HepG2 (cell line): ENCODE measurements at regions not wholly inside any gene's neighbourhood (a gene's known extent, or its start where the extent isn't known, plus 50 kb on each side); places are given as distances from the start of the nearest gene placed in this dataset.

Source experiments
- ATAC-seq: fragments of 200-7000 bp; cut with Tn5 transposase; 3 replicates; pipeline ENCODE4 v1.9.1; 2020; ENCODE audit warnings: mild to moderate bottlenecking, moderate library complexity
- BruUV-seq: library from RNA; stranded (reverse); fragments of 400-500 nt; replicated peaks from 2 replicates; lab custom pipeline; 2021; lab: Mats Ljungman, UMichigan
- CTCF ChIA-PET: fragments of 300-600 bp; formaldehyde crosslinking; extraction: SDS; loops from one replicate; lab custom pipeline; 2021; ENCODE audit warnings: low total read pairs, inconsistent platforms, low intra/inter-chr PET ratio; lab: Yijun Ruan, JAX
- POLR2A ChIA-PET: fragments of 350-600 bp; sonication (Branson Sonifier 250); formaldehyde crosslinking; loops from one replicate; lab custom pipeline; 2020; ENCODE audit warnings: antibody characterized with exemption, inconsistent platforms; lab: Yijun Ruan, JAX
- DNase-seq: peaks from one replicate; pipeline ENCODE4 v3.0.0-alpha.2; 2015; ENCODE audit warnings: low spot score
- FAIRE-seq: peaks from 3 replicates; lab custom pipeline; 2011; peaks lifted over from hg19 to GRCh38; lab: Jason Lieb, UNC
- H2AFZ ChIP-seq: one replicate; pipeline ENCODE4 v1.6.1; 2011; ENCODE audit warnings: low read length, inconsistent platforms
- H3K27ac ChIP-seq: fragments of 300-600 bp; 3 replicates; pipeline ENCODE4 v1.8.0; 2011; ENCODE audit warnings: mixed run types, mild to moderate bottlenecking, mixed read lengths, low read length, inconsistent platforms; ENCODE audit not compliant: insufficient read depth; ENCODE audit errors: extremely low read length
- H3K27me3 ChIP-seq, 2 experiments: fragments of 200-600 bp in 1 of 2; 2 replicates in 1 of 2; 3 replicates in 1 of 2; pipeline versions ENCODE4 v1.6.0 to v1.8.0; 2011; ENCODE audit warnings: low read length in 2 of 2, mild to moderate bottlenecking in 2 of 2, moderate library complexity in 2 of 2, inconsistent platforms in 1 of 2; ENCODE audit not compliant: insufficient read depth in 2 of 2, control insufficient read depth in 1 of 2
- H3K36me3 ChIP-seq, 2 experiments: fragments of 200-600 bp in 1 of 2; replicated peaks in 1 of 2; 2 replicates in 1 of 2; 3 replicates in 1 of 2; pipeline versions ENCODE4 v1.5.1 to v1.8.0; 2011; ENCODE audit warnings: low read length in 2 of 2, inconsistent platforms in 1 of 2; ENCODE audit not compliant: insufficient read depth in 2 of 2, control insufficient read depth in 1 of 2
- H3K4me1 ChIP-seq: 2 replicates; pipeline ENCODE4 v1.5.1; 2012; ENCODE audit warnings: low read length, inconsistent platforms; ENCODE audit not compliant: insufficient read depth
- H3K4me2 ChIP-seq: 2 replicates; pipeline ENCODE4 v1.6.0; 2011; ENCODE audit warnings: low read depth, low read length, inconsistent platforms
- H3K4me3 ChIP-seq, 3 experiments: fragments of 200-600 bp in 1 of 3; sonication (generic), shearing (Covaris generic) in 1 of 3; replicated peaks in 1 of 3; 2 replicates each; pipeline ENCODE4 v1.5.1; 2011 to 2016; ENCODE audit warnings: low read length in 3 of 3, inconsistent platforms in 2 of 3, low read depth in 2 of 3, mild to moderate bottlenecking in 2 of 3, control low read depth in 1 of 3, mixed read lengths in 1 of 3; ENCODE audit not compliant: insufficient read depth in 1 of 3
- H3K79me2 ChIP-seq: one replicate; pipeline ENCODE4 v1.6.1; 2011; ENCODE audit warnings: low read length, inconsistent platforms; ENCODE audit not compliant: insufficient read depth
- H3K9ac ChIP-seq: 2 replicates; pipeline ENCODE4 v1.6.0; 2011; ENCODE audit warnings: mild to moderate bottlenecking, low read depth, low read length, inconsistent platforms; ENCODE audit not compliant: insufficient read depth
- H3K9me3 ChIP-seq: 2 replicates; pipeline ENCODE4 v1.5.1; 2012; ENCODE audit warnings: mild to moderate bottlenecking, low read length
- H4K20me1 ChIP-seq: 2 replicates; pipeline ENCODE4 v1.6.0; 2011; ENCODE audit warnings: inconsistent platforms, mild to moderate bottlenecking, low read length, moderate library complexity; ENCODE audit not compliant: insufficient read depth
- EED ChIP-seq: sonication (generic); formaldehyde crosslinking; IDR thresholded peaks from 2 replicates; pipeline ENCODE4 v1.5.0; 2020; ENCODE audit warnings: mild to moderate bottlenecking, missing genetic modification reagents
- GPBP1L1 ChIP-seq: sonication (generic); formaldehyde crosslinking; IDR thresholded peaks from 2 replicates; pipeline ENCODE4 v1.5.0; 2020; ENCODE audit warnings: mild to moderate bottlenecking, missing genetic modification reagents
- MIXL1 ChIP-seq: IDR thresholded peaks from 2 replicates; pipeline ENCODE4 v1.6.1; 2016
- RELA ChIP-seq: sonication (generic); formaldehyde crosslinking; IDR thresholded peaks from 2 replicates; pipeline ENCODE4 v1.4.0; 2020; ENCODE audit warnings: missing genetic modification reagents
- WIZ ChIP-seq: sonication (generic); formaldehyde crosslinking; IDR thresholded peaks from 2 replicates; pipeline ENCODE4 v1.5.1; 2020; ENCODE audit warnings: mild to moderate bottlenecking, missing genetic modification reagents
- ZFYVE20 ChIP-seq: sonication (generic); formaldehyde crosslinking; IDR thresholded peaks from 2 replicates; pipeline ENCODE4 v1.8.0; 2023; ENCODE audit warnings: low read depth, mild to moderate bottlenecking, moderate library complexity, missing genetic modification reagents, borderline replicate concordance
- ZNF230 ChIP-seq: sonication (generic); formaldehyde crosslinking; IDR thresholded peaks from 2 replicates; pipeline ENCODE4 v1.4.0; 2020; ENCODE audit warnings: mild to moderate bottlenecking, missing genetic modification reagents
- ZNF580 ChIP-seq: IDR thresholded peaks from 2 replicates; pipeline ENCODE4 v1.6.1; 2016; ENCODE audit warnings: low read depth, borderline replicate concordance
- ZNF790 ChIP-seq: sonication (generic); formaldehyde crosslinking; IDR thresholded peaks from 2 replicates; pipeline ENCODE4 v1.8.0; 2022; ENCODE audit warnings: missing genetic modification reagents, mild to moderate bottlenecking, borderline replicate concordance
- ZSCAN12 ChIP-seq: sonication (generic); formaldehyde crosslinking; IDR thresholded peaks from 2 replicates; pipeline ENCODE4 v1.9.0; 2021; ENCODE audit warnings: mild to moderate bottlenecking, missing genetic modification reagents
- WGBS: methylation state at CpG from one replicate; pipeline ENCODE4 v1.1.6; 2017; ENCODE audit warnings: low lambda C conversion rate; 5-methylcytosine and 5-hydroxymethylcytosine counted together
- in situ Hi-C: cut with HindIII; loops from 2 replicates; pipeline ENCODE4 v1.10.0; 2017; ENCODE audit warnings: low pct_unique_long_range_greater_than_20kb; ENCODE audit not compliant: extremely low pct_ligation_motif_present
- intact Hi-C: fragments of 100-400 bp; cut with micrococcal nuclease; formaldehyde crosslinking; loops from one replicate; pipeline ENCODE4 v1.10.0; 2022; ENCODE audit not compliant: unreplicated experiment
- TF ChIP-seq, protein P1 (sequence below): sonication (generic); formaldehyde crosslinking; IDR thresholded peaks from 2 replicates; pipeline ENCODE4 v1.5.1; 2020; ENCODE audit warnings: missing genetic modification reagents, mild to moderate bottlenecking, borderline replicate concordance
- TF ChIP-seq, protein P2 (sequence below): sonication (generic); formaldehyde crosslinking; IDR thresholded peaks from 2 replicates; pipeline ENCODE4 v1.8.0; 2022; ENCODE audit warnings: mild to moderate bottlenecking, missing genetic modification reagents, moderate library complexity

DNA sequence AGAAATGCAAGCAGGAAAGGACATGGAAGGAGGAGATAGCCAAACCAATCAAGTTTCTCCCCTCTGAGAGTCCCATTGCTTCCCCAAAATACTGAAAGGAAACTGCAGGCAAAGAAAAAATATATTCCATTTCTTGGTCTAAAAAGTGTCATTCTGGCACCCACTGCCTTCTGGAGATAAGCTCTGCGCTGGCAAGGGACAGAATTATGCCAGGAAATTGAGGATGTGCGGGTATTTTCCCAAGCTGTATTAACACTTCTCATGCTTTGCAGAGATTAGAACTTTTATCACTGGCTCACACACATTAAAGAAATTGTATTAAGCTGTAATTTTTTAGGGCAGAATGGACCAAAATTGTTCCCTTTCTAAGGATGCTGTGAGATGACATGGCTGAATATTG, 381.2 kb upstream of the DUSP10 start:
- Histone ChIP-seq H3K27me3 (no peaks in the 10 kb centered on the region), H2AFZ (no peak overlapping the region), H3K36me3 (no peaks in the 10 kb centered on the region), H3K9ac (no peak overlapping the region), H4K20me1 (no peaks in the 10 kb centered on the region), H3K4me2 (no peak overlapping the region), H3K9me3 (no peaks in the 10 kb centered on the region), H3K4me3 (no peak overlapping the region), H3K4me1 (no peaks in the 10 kb centered on the region), H3K27ac (no peak overlapping the region), H3K79me2 (no peaks in the 10 kb centered on the region)
- FAIRE-seq: no peak
- intact Hi-C loops: no loop called here
- DNase-seq: no peak
- no peak for TF ChIP-seq RELA
- no peak for TF ChIP-seq ZNF790
- no peak for TF ChIP-seq ZNF580 (CRISPR knock-in tag)
- no peak for TF ChIP-seq ZNF230 (CRISPR knock-in tag)
- TF ChIP-seq WIZ (CRISPR knock-in tag): no peak
- TF ChIP-seq EED (CRISPR knock-in tag): no peak
- TF ChIP-seq, protein P1, sequence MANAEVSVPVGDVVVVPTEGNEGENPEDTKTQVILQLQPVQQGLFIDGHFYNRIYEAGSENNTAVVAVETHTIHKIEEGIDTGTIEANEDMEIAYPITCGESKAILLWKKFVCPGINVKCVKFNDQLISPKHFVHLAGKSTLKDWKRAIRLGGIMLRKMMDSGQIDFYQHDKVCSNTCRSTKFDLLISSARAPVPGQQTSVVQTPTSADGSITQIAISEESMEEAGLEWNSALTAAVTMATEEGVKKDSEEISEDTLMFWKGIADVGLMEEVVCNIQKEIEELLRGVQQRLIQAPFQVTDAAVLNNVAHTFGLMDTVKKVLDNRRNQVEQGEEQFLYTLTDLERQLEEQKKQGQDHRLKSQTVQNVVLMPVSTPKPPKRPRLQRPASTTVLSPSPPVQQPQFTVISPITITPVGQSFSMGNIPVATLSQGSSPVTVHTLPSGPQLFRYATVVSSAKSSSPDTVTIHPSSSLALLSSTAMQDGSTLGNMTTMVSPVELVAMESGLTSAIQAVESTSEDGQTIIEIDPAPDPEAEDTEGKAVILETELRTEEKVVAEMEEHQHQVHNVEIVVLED (CRISPR knock-in tag): no peak
- no peak for TF ChIP-seq ZFYVE20 (CRISPR knock-in tag)
- TF ChIP-seq, protein P2, sequence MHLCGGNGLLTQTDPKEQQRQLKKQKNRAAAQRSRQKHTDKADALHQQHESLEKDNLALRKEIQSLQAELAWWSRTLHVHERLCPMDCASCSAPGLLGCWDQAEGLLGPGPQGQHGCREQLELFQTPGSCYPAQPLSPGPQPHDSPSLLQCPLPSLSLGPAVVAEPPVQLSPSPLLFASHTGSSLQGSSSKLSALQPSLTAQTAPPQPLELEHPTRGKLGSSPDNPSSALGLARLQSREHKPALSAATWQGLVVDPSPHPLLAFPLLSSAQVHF: no peak
- TF ChIP-seq GPBP1L1 (CRISPR knock-in tag): no peak
- TF ChIP-seq ZSCAN12: no peak
- TF ChIP-seq MIXL1 (CRISPR knock-in tag): no peak
- no TSS peak for BruUV-seq
- CTCF ChIA-PET: no interaction called here
- POLR2A ChIA-PET: no interaction called here
- WGBS: 0% methylated on average over 2 of the region's 2 CpGs
- ATAC-seq: no peak
- in situ Hi-C loops: loop anchor here (5.0 kb wide), 1 partner anchor 334 kb away; no protein-coding TSS in a partner anchor
